ENCODE measurements at regions not wholly inside any gene's neighbourhood (a gene's known extent, or its start where the extent isn't known, plus 50 kb on each side); places are given as distances from the start of the nearest gene placed in this dataset.

- H3K36me3 ChIP-seq (ENCODE audit: control insufficient read depth, insufficient read depth, low read length) = no peaks in the 10 kb centered on the region
- no peak overlapping the region for H2AFZ ChIP-seq (ENCODE audit: low read depth, low read length)
- in situ Hi-C loops (cut with MboI) (no loop called here), intact Hi-C loops (cut with micrococcal nuclease) (no loop called here)
- CTCF ChIA-PET (ENCODE audit: low intra/inter-chr PET ratio) = no interaction called here
- no peak overlapping the region for H3K4me3 ChIP-seq
- no TSS peak for BruUV-seq (replicated peaks)
- DNase-seq (ENCODE audit: extremely low read depth in 1 of 4, low spot score in 3 of 4) (no peak), ATAC-seq (no peak), FAIRE-seq (no peak)
- H3K4me2 ChIP-seq (ENCODE audit: insufficient read depth, low read length) = no peak overlapping the region
- TF ChIP-seq FOXA3 (CRISPR knock-in tag; conservative IDR thresholded peaks at IDR 0.05 in 1 of 2, IDR thresholded peaks at IDR 0.05 in 1 of 2) (no peak), ZNF165 (CRISPR knock-in tag; IDR thresholded peaks at IDR 0.05; ENCODE audit: borderline replicate concordance) (no peak)
- 0% methylated on average over 12 of the region's 13 CpGs for WGBS (ENCODE audit: insufficient coverage, low coverage, missing lambda C conversion rate)
- H3K9me1 ChIP-seq (ENCODE audit: control insufficient read depth, insufficient read depth, low read length) = no peaks in the 10 kb centered on the region
- H3K9ac ChIP-seq (ENCODE audit: insufficient read depth in 1 of 2, low read depth in 2 of 2, low read length in 2 of 2) = no peak overlapping the region
- no peaks in the 10 kb centered on the region; a peak in 1 of 5 replicates for H3K4me1 ChIP-seq (replicated peaks in 1 of 2; ENCODE audit: control insufficient read depth in 2 of 2, insufficient read depth in 2 of 2, low read length in 2 of 2)
- H3K27ac ChIP-seq (ENCODE audit: extremely low read depth, low read depth, low read length) = no peak overlapping the region
- H3K79me2 ChIP-seq (ENCODE audit: control insufficient read depth, insufficient read depth, low read length) = no peaks in the 10 kb centered on the region
- POLR2A ChIA-PET = no interaction called here
- peaks cover 2 to 9% of the 10 kb centered on the region in 2 experiments; a peak in 3 of 5 replicates for H3K27me3 ChIP-seq (ENCODE audit: control insufficient read depth in 2 of 2, insufficient read depth in 2 of 2, low read length in 2 of 2)
- H4K20me1 ChIP-seq (replicated peaks; ENCODE audit: control insufficient read depth, insufficient read depth, low read length) = no peaks in the 10 kb centered on the region
- H3K9me3 ChIP-seq (replicated peaks; ENCODE audit: control insufficient read depth, insufficient read depth, low read depth, low read length) = no peaks in the 10 kb centered on the region
These were observed 182.3 kb upstream of the RALGAPA2 start for GRCh38 chr20:20894753-20895152.

DNA sequence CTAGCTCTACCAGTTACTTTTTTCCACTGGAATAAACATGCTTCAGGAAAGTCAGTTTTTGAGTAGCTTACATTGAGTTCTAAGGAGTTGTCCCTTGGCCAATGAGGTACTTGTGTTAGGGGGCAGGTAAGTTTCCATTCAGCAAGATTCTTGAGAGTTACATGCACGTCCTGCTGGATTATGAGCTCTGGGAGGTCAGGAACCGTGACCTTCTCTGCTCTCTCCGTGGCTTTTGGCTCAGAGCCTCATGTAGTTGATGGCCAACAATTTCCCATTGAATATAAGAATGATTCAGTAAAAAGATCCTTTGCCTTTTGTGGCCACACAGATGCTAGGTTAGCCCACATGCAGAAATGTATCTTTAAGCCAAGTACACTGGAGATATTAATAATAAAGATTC lies 181.8 kb upstream of the RALGAPA2 start:
- Histone ChIP-seq H3K9me1 (ENCODE audit: control insufficient read depth, insufficient read depth, low read length) (no peaks in the 10 kb centered on the region), H3K9me3 (replicated peaks; ENCODE audit: control insufficient read depth, insufficient read depth, low read depth, low read length) (no peaks in the 10 kb centered on the region), H3K79me2 (ENCODE audit: control insufficient read depth, insufficient read depth, low read length) (no peaks in the 10 kb centered on the region), H4K20me1 (replicated peaks; ENCODE audit: control insufficient read depth, insufficient read depth, low read length) (no peaks in the 10 kb centered on the region), H3K27me3 (ENCODE audit: control insufficient read depth in 2 of 2, insufficient read depth in 2 of 2, low read length in 2 of 2) (peaks cover 2 to 13% of the 10 kb centered on the region in 2 experiments; a peak in 3 of 5 replicates), H3K9ac (ENCODE audit: insufficient read depth in 1 of 2, low read depth in 2 of 2, low read length in 2 of 2) (no peak overlapping the region), H3K36me3 (ENCODE audit: control insufficient read depth, insufficient read depth, low read length) (no peaks in the 10 kb centered on the region), H2AFZ (ENCODE audit: low read depth, low read length) (no peak overlapping the region), H3K4me2 (ENCODE audit: insufficient read depth, low read length) (no peak overlapping the region), H3K27ac (ENCODE audit: extremely low read depth, low read depth, low read length) (no peak overlapping the region), H3K4me1 (replicated peaks in 1 of 2; ENCODE audit: control insufficient read depth in 2 of 2, insufficient read depth in 2 of 2, low read length in 2 of 2) (no peaks in the 10 kb centered on the region; a peak in 1 of 5 replicates), H3K4me3 (no peak overlapping the region)
- POLR2A ChIA-PET = no interaction called here
- DNase-seq (ENCODE audit: extremely low read depth in 1 of 4, low spot score in 3 of 4) = no peak
- TF ChIP-seq, protein P1, sequence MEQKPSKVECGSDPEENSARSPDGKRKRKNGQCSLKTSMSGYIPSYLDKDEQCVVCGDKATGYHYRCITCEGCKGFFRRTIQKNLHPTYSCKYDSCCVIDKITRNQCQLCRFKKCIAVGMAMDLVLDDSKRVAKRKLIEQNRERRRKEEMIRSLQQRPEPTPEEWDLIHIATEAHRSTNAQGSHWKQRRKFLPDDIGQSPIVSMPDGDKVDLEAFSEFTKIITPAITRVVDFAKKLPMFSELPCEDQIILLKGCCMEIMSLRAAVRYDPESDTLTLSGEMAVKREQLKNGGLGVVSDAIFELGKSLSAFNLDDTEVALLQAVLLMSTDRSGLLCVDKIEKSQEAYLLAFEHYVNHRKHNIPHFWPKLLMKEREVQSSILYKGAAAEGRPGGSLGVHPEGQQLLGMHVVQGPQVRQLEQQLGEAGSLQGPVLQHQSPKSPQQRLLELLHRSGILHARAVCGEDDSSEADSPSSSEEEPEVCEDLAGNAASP (IDR thresholded peaks at IDR 0.05) = no peak
- no peak for TF ChIP-seq HDAC8 (tag; IDR thresholded peaks at IDR 0.05)
- no peak for TF ChIP-seq HMGXB4 (CRISPR knock-in tag; IDR thresholded peaks at IDR 0.05)
- TF ChIP-seq, protein P2, sequence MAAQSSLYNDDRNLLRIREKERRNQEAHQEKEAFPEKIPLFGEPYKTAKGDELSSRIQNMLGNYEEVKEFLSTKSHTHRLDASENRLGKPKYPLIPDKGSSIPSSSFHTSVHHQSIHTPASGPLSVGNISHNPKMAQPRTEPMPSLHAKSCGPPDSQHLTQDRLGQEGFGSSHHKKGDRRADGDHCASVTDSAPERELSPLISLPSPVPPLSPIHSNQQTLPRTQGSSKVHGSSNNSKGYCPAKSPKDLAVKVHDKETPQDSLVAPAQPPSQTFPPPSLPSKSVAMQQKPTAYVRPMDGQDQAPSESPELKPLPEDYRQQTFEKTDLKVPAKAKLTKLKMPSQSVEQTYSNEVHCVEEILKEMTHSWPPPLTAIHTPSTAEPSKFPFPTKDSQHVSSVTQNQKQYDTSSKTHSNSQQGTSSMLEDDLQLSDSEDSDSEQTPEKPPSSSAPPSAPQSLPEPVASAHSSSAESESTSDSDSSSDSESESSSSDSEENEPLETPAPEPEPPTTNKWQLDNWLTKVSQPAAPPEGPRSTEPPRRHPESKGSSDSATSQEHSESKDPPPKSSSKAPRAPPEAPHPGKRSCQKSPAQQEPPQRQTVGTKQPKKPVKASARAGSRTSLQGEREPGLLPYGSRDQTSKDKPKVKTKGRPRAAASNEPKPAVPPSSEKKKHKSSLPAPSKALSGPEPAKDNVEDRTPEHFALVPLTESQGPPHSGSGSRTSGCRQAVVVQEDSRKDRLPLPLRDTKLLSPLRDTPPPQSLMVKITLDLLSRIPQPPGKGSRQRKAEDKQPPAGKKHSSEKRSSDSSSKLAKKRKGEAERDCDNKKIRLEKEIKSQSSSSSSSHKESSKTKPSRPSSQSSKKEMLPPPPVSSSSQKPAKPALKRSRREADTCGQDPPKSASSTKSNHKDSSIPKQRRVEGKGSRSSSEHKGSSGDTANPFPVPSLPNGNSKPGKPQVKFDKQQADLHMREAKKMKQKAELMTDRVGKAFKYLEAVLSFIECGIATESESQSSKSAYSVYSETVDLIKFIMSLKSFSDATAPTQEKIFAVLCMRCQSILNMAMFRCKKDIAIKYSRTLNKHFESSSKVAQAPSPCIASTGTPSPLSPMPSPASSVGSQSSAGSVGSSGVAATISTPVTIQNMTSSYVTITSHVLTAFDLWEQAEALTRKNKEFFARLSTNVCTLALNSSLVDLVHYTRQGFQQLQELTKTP (IDR thresholded peaks at IDR 0.05; ENCODE audit: low read depth in 1 of 2, partially characterized antibody in 2 of 2) = no peak
- CTCF ChIA-PET (ENCODE audit: low intra/inter-chr PET ratio) = no interaction called here
- no peak for ATAC-seq
- in situ Hi-C loops (cut with MboI) = no loop called here
- BruUV-seq (replicated peaks) = no TSS peak
- FAIRE-seq = no peak
- WGBS (ENCODE audit: insufficient coverage, low coverage, missing lambda C conversion rate) = 0% methylated on average over 3 of the region's 3 CpGs
- intact Hi-C loops (cut with micrococcal nuclease) = no loop called here

Data from K562 (cell line).